ENCODE measurements at regions not wholly inside any gene's neighbourhood (a gene's known extent, or its start where the extent isn't known, plus 50 kb on each side); places are given as distances from the start of the nearest gene placed in this dataset.

DNA sequence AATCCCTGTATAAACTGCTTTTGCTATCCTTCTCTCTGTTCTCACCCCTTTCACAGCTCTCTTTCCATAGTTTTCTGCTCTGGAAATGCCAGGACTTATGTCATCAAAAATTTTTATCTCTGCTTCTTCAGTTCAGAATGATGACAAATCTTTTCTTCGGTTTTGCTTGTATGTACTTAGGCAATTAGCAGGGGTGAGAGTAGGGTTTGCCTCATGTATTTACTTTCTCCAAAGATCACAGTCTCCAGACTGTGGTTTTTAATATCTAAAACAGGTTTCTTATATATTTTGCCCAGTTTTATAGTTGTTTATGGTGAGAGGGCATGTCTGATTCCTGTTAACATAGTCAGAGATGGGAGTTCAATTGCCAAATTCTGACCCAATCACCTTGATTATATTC lies 235.4 kb upstream of the LYPLAL1 start:
- Histone ChIP-seq H2AFZ (ENCODE audit: low read depth, low read length, poor library complexity, severe bottlenecking) (no peak overlapping the region), H4K20me1 (ENCODE audit: insufficient read depth) (no peaks in the 10 kb centered on the region), H3K9ac (ENCODE audit: low read length) (no peak overlapping the region), H3K27me3 (ENCODE audit: insufficient read depth, low read length) (no peaks in the 10 kb centered on the region), H3K79me2 (ENCODE audit: insufficient read depth, low read length) (no peaks in the 10 kb centered on the region), H3K4me1 (ENCODE audit: control insufficient read depth in 1 of 2, insufficient read depth in 2 of 2, low read length in 2 of 2) (0 out of 4 replicates have a peak, but pooled peaks cover 0 to 4% of the 10 kb centered on the region in 2 experiments), H3K4me3 (replicated peaks in 1 of 2; ENCODE audit: low read depth in 1 of 2, low read length in 2 of 2) (no peak overlapping the region), H3K36me3 (ENCODE audit: control insufficient read depth in 1 of 2, insufficient read depth in 2 of 2, low read length in 2 of 2) (no peaks in the 10 kb centered on the region), H3K9me3 (ENCODE audit: control insufficient read depth in 1 of 2, insufficient read depth in 1 of 2, low read depth in 1 of 2, low read length in 2 of 2) (no peaks in the 10 kb centered on the region), H3K9me2 (ENCODE audit: insufficient read depth) (no peaks in the 10 kb centered on the region), H3K4me2 (ENCODE audit: low read length) (no peak overlapping the region), H3K27ac (ENCODE audit: low read depth, low read length) (no peak overlapping the region)
- intact Hi-C loops (cut with micrococcal nuclease): no loop called here
- DNase-seq (ENCODE audit: low read depth, low spot score) (no peak), ATAC-seq (no peak)
- CTCF ChIA-PET: no interaction called here
- TF ChIP-seq TCF7L2 (IDR thresholded peaks at IDR 0.05; ENCODE audit: borderline replicate concordance, extremely low read depth, insufficient read depth, insufficient read length) (no peak), FOSL1 (IDR thresholded peaks at IDR 0.05; ENCODE audit: low read depth) (no peak), CBX3 (IDR thresholded peaks at IDR 0.05; ENCODE audit: low read depth) (no peak), POLR2AphosphoS5 (IDR thresholded peaks at IDR 0.05; ENCODE audit: low read depth, low read length) (no peak)
- TF ChIP-seq, protein P1, sequence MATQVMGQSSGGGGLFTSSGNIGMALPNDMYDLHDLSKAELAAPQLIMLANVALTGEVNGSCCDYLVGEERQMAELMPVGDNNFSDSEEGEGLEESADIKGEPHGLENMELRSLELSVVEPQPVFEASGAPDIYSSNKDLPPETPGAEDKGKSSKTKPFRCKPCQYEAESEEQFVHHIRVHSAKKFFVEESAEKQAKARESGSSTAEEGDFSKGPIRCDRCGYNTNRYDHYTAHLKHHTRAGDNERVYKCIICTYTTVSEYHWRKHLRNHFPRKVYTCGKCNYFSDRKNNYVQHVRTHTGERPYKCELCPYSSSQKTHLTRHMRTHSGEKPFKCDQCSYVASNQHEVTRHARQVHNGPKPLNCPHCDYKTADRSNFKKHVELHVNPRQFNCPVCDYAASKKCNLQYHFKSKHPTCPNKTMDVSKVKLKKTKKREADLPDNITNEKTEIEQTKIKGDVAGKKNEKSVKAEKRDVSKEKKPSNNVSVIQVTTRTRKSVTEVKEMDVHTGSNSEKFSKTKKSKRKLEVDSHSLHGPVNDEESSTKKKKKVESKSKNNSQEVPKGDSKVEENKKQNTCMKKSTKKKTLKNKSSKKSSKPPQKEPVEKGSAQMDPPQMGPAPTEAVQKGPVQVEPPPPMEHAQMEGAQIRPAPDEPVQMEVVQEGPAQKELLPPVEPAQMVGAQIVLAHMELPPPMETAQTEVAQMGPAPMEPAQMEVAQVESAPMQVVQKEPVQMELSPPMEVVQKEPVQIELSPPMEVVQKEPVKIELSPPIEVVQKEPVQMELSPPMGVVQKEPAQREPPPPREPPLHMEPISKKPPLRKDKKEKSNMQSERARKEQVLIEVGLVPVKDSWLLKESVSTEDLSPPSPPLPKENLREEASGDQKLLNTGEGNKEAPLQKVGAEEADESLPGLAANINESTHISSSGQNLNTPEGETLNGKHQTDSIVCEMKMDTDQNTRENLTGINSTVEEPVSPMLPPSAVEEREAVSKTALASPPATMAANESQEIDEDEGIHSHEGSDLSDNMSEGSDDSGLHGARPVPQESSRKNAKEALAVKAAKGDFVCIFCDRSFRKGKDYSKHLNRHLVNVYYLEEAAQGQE (IDR thresholded peaks at IDR 0.05; ENCODE audit: low read depth): no peak
- POLR2A ChIA-PET: no interaction called here
- no TSS peak for BruUV-seq (replicated peaks)
- RAD21 ChIA-PET (ENCODE audit: low non-redundant PET in 1 of 2, low total read pairs in 2 of 2, uncharacterized antibody in 2 of 2, unreplicated experiment in 2 of 2): no interaction called here

DNA sequence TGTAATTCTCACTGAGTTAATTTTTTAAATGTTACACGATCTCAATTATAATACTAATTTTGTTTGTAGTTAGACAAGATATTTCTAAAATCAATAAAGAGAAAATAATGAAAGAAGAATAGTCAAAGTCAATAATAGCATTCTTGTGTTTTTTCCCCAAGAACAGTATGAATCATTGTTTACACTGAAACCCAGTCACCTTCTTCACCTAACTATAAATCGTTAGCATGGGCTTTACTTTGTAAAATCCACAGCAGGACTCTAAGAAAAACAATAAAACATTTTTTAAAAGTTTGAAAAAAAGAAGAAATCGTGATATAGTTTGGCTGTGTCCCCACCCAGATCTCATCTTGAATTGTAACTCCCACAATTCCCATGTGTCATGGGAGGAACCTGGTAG lies 234.6 kb upstream of the LYPLAL1 start:
- Histone ChIP-seq H3K27me3 (ENCODE audit: insufficient read depth, low read length) (no peaks in the 10 kb centered on the region), H4K20me1 (ENCODE audit: insufficient read depth) (no peaks in the 10 kb centered on the region), H3K4me1 (ENCODE audit: control insufficient read depth in 1 of 2, insufficient read depth in 2 of 2, low read length in 2 of 2) (0 out of 4 replicates have a peak, but pooled peaks cover 0 to 4% of the 10 kb centered on the region in 2 experiments), H3K27ac (ENCODE audit: low read depth, low read length) (no peak overlapping the region), H3K79me2 (ENCODE audit: insufficient read depth, low read length) (no peaks in the 10 kb centered on the region), H3K9ac (ENCODE audit: low read length) (no peak overlapping the region), H2AFZ (ENCODE audit: low read depth, low read length, poor library complexity, severe bottlenecking) (no peak overlapping the region), H3K9me3 (ENCODE audit: control insufficient read depth in 1 of 2, insufficient read depth in 1 of 2, low read depth in 1 of 2, low read length in 2 of 2) (no peaks in the 10 kb centered on the region), H3K9me2 (ENCODE audit: insufficient read depth) (no peaks in the 10 kb centered on the region), H3K4me3 (replicated peaks in 1 of 2; ENCODE audit: low read depth in 1 of 2, low read length in 2 of 2) (no peak overlapping the region), H3K36me3 (ENCODE audit: control insufficient read depth in 1 of 2, insufficient read depth in 2 of 2, low read length in 2 of 2) (no peaks in the 10 kb centered on the region), H3K4me2 (ENCODE audit: low read length) (no peak overlapping the region)
- RAD21 ChIA-PET (ENCODE audit: low non-redundant PET in 1 of 2, low total read pairs in 2 of 2, uncharacterized antibody in 2 of 2, unreplicated experiment in 2 of 2): no interaction called here
- no peak for ATAC-seq
- no TSS peak for BruUV-seq (replicated peaks)
- TF ChIP-seq ATF3 (IDR thresholded peaks at IDR 0.05) (no peak), ELF1 (IDR thresholded peaks at IDR 0.05; ENCODE audit: borderline replicate concordance, low read depth) (no peak)
- no peak for DNase-seq (ENCODE audit: low read depth, low spot score)
- CTCF ChIA-PET: no interaction called here
- intact Hi-C loops (cut with micrococcal nuclease): no loop called here
- POLR2A ChIA-PET: no interaction called here
